GM12878 (cell line): ENCODE measurements at regions not wholly inside any gene's neighbourhood (a gene's known extent, or its start where the extent isn't known, plus 50 kb on each side); places are given as distances from the start of the nearest gene placed in this dataset.

Experiments
- ATAC-seq: fragments of 200-7000 bp; cut with Tn5 transposase; 3 replicates; pipeline ENCODE4 v1.9.1; 2020; ENCODE audit warnings: mild to moderate bottlenecking, moderate library complexity
- BruUV-seq: library from RNA; stranded (reverse); fragments of 400-500 nt; replicated peaks from 2 replicates; lab custom pipeline; 2021; lab: Mats Ljungman, UMichigan
- CTCF ChIA-PET: fragments of 300-600 bp; sonication (Branson Sonifier 250); formaldehyde crosslinking; extraction: SDS; loops from one replicate; lab custom pipeline; 2021; ENCODE audit warnings: inconsistent platforms; lab: Yijun Ruan, JAX
- POLR2A ChIA-PET: fragments of 350-600 bp; formaldehyde crosslinking; extraction: SDS; loops from one replicate; lab custom pipeline; 2021; ENCODE audit warnings: inconsistent platforms; lab: Charles Lee
- RAD21 ChIA-PET: fragments of 300-600 bp; sonication (Branson Sonifier 250); formaldehyde crosslinking; loops from one replicate; lab custom pipeline; 2023; ENCODE audit warnings: antibody characterized with exemption; ENCODE audit not compliant: unreplicated experiment; lab: Charles Lee
- SMC1A ChIA-PET: fragments of 300-600 bp; sonication (Branson Sonifier 250); formaldehyde crosslinking; loops from one replicate; lab custom pipeline; 2023; ENCODE audit not compliant: unreplicated experiment, uncharacterized antibody; lab: Charles Lee
- DNase-seq: peaks from one replicate; pipeline ENCODE4 v3.0.0-alpha.2; 2011; ENCODE audit warnings: low read depth, low spot score
- FAIRE-seq: peaks from 3 replicates; lab custom pipeline; 2011; peaks lifted over from hg19 to GRCh38; lab: Jason Lieb, UNC
- H2AFZ ChIP-seq: 2 replicates; pipeline ENCODE4 v1.6.0; 2011; ENCODE audit warnings: low read depth, low read length, control low read depth; ENCODE audit not compliant: control insufficient read depth
- H3K27ac ChIP-seq: 2 replicates; pipeline ENCODE4 v1.5.1; 2011; ENCODE audit warnings: control low read depth; ENCODE audit not compliant: control insufficient read depth, insufficient read depth
- H3K27me3 ChIP-seq, 2 experiments: replicated peaks in 1 of 2; 2 replicates each; pipeline versions ENCODE4 v1.6.0 to v1.6.1; 2011; ENCODE audit warnings: low read length in 1 of 2; ENCODE audit not compliant: control insufficient read depth in 2 of 2, insufficient read depth in 2 of 2
- H3K36me3 ChIP-seq, 2 experiments: 2 replicates each; pipeline ENCODE4 v1.5.1; 2011; ENCODE audit warnings: low read length in 1 of 2; ENCODE audit not compliant: control insufficient read depth in 2 of 2, insufficient read depth in 2 of 2
- H3K4me1 ChIP-seq: 2 replicates; pipeline ENCODE4 v1.6.1; 2011; ENCODE audit warnings: mild to moderate bottlenecking, low read length, moderate library complexity, mixed read lengths; ENCODE audit not compliant: control insufficient read depth, insufficient read depth
- H3K4me2 ChIP-seq: 2 replicates; pipeline ENCODE4 v1.6.0; 2011; ENCODE audit warnings: control low read depth; ENCODE audit not compliant: control insufficient read depth, insufficient read depth
- H3K4me3 ChIP-seq: fragments of 200-600 bp; sonication (generic); 2 replicates; pipeline ENCODE4 v1.5.1; 2016
- H3K79me2 ChIP-seq: 2 replicates; pipeline ENCODE4 v1.6.0; 2011; ENCODE audit warnings: low read length; ENCODE audit not compliant: control insufficient read depth, insufficient read depth
- H3K9ac ChIP-seq: 2 replicates; pipeline ENCODE4 v1.8.0; 2011; ENCODE audit warnings: low read length, control low read depth, mixed read lengths; ENCODE audit not compliant: control insufficient read depth, insufficient read depth
- H3K9me3 ChIP-seq: replicated peaks from 3 replicates; pipeline ENCODE4 v1.5.1; 2011; ENCODE audit warnings: mild to moderate bottlenecking, low read length; ENCODE audit not compliant: control insufficient read depth, insufficient read depth
- H4K20me1 ChIP-seq: 2 replicates; pipeline ENCODE4 v1.6.0; 2011; ENCODE audit not compliant: control insufficient read depth, insufficient read depth
- FOS ChIP-seq: IDR thresholded peaks from 3 replicates; pipeline ENCODE4 v1.6.1; 2011; ENCODE audit warnings: borderline replicate concordance; ENCODE audit not compliant: insufficient read length; ENCODE audit errors: extremely low read depth
- FOXK2 ChIP-seq: fragments of 450-650 bp; IDR thresholded peaks from 2 replicates; pipeline ENCODE4 v1.6.1; 2017; ENCODE audit warnings: mild to moderate bottlenecking, moderate library complexity
- KLF5 ChIP-seq: fragments of 450-650 bp; IDR thresholded peaks from 2 replicates; pipeline ENCODE4 v1.6.1; 2014; ENCODE audit warnings: mild to moderate bottlenecking; ENCODE audit not compliant: partially characterized antibody
- RFX5 ChIP-seq: IDR thresholded peaks from 2 replicates; pipeline ENCODE4 v1.6.1; 2011; ENCODE audit warnings: low read depth, low read length, improper control_type of control experiment
- SIN3A ChIP-seq: IDR thresholded peaks from 2 replicates; pipeline ENCODE4 v1.6.1; 2012; ENCODE audit warnings: low read depth, low read length, improper control_type of control experiment
- SREBF1 ChIP-seq: IDR thresholded peaks from 2 replicates; pipeline ENCODE4 v1.6.1; 2012; ENCODE audit warnings: mild to moderate bottlenecking, low read length
- in situ Hi-C: fragments of 300-500 bp; cut with MboI; formaldehyde crosslinking; loops from 9 replicates; pipeline ENCODE4 v1.14.3; 2018; ENCODE audit warnings: mixed read lengths
- intact Hi-C: fragments of 100-400 bp; cut with micrococcal nuclease; formaldehyde crosslinking; loops from one replicate; pipeline ENCODE4 v1.14.2; 2022; ENCODE audit not compliant: unreplicated experiment
- TF ChIP-seq, protein P1 (sequence below): fragments of 450-650 bp; formaldehyde crosslinking; IDR thresholded peaks from 2 replicates; pipeline ENCODE4 v1.4.0; 2020; ENCODE audit warnings: mild to moderate bottlenecking, moderate library complexity
- TF ChIP-seq, protein P2 (sequence below): fragments of 450-650 bp; IDR thresholded peaks from 2 replicates; pipeline ENCODE4 v1.6.1; 2017; ENCODE audit warnings: borderline replicate concordance
- TF ChIP-seq, protein P3 (sequence below), 3 experiments: IDR thresholded peaks in 2 of 3; conservative IDR thresholded peaks in 1 of 3; 2 replicates each; pipeline ENCODE4 v1.5.1; 2011; ENCODE audit warnings: low read depth in 3 of 3, low read length in 3 of 3, mild to moderate bottlenecking in 3 of 3, control low read depth in 2 of 3, moderate library complexity in 2 of 3, inconsistent platforms in 1 of 3, mixed read lengths in 1 of 3; ENCODE audit not compliant: control insufficient read depth in 2 of 3, insufficient read depth in 1 of 3; ENCODE audit errors: extremely low read depth in 1 of 3
- TF ChIP-seq, protein P4 (sequence below): fragments of 450-650 bp; formaldehyde crosslinking; IDR thresholded peaks from 2 replicates; pipeline ENCODE4 v1.5.0; 2022; ENCODE audit warnings: mild to moderate bottlenecking, missing genetic modification characterization

DNA sequence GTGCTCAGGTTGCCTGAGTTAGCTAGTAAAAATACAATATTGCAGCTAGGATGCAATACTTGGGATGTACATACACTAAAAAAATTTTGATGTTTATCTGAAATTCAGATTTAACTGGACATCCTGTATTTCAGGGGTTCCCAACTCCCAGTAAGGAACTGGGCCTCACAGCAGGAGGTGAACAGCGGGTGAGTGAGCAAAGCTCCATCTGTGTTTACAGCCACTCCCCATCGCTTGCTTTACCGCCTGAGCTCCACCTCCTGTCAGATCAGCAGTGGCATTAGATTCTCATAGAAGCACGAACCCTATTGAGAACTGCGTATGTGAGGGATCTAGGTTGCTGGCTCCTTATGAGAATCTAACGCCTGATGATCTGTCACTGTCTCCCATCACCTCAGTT is 285.1 kb upstream of the PROK2 start (continued):
- no peak for TF ChIP-seq SIN3A
- TF ChIP-seq, protein P1, sequence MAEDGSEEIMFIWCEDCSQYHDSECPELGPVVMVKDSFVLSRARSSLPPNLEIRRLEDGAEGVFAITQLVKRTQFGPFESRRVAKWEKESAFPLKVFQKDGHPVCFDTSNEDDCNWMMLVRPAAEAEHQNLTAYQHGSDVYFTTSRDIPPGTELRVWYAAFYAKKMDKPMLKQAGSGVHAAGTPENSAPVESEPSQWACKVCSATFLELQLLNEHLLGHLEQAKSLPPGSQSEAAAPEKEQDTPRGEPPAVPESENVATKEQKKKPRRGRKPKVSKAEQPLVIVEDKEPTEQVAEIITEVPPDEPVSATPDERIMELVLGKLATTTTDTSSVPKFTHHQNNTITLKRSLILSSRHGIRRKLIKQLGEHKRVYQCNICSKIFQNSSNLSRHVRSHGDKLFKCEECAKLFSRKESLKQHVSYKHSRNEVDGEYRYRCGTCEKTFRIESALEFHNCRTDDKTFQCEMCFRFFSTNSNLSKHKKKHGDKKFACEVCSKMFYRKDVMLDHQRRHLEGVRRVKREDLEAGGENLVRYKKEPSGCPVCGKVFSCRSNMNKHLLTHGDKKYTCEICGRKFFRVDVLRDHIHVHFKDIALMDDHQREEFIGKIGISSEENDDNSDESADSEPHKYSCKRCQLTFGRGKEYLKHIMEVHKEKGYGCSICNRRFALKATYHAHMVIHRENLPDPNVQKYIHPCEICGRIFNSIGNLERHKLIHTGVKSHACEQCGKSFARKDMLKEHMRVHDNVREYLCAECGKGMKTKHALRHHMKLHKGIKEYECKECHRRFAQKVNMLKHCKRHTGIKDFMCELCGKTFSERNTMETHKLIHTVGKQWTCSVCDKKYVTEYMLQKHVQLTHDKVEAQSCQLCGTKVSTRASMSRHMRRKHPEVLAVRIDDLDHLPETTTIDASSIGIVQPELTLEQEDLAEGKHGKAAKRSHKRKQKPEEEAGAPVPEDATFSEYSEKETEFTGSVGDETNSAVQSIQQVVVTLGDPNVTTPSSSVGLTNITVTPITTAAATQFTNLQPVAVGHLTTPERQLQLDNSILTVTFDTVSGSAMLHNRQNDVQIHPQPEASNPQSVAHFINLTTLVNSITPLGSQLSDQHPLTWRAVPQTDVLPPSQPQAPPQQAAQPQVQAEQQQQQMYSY (CRISPR knock-in tag), result no peak
- TF ChIP-seq, protein P2, sequence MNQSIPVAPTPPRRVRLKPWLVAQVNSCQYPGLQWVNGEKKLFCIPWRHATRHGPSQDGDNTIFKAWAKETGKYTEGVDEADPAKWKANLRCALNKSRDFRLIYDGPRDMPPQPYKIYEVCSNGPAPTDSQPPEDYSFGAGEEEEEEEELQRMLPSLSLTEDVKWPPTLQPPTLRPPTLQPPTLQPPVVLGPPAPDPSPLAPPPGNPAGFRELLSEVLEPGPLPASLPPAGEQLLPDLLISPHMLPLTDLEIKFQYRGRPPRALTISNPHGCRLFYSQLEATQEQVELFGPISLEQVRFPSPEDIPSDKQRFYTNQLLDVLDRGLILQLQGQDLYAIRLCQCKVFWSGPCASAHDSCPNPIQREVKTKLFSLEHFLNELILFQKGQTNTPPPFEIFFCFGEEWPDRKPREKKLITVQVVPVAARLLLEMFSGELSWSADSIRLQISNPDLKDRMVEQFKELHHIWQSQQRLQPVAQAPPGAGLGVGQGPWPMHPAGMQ, result no peak

DNA sequence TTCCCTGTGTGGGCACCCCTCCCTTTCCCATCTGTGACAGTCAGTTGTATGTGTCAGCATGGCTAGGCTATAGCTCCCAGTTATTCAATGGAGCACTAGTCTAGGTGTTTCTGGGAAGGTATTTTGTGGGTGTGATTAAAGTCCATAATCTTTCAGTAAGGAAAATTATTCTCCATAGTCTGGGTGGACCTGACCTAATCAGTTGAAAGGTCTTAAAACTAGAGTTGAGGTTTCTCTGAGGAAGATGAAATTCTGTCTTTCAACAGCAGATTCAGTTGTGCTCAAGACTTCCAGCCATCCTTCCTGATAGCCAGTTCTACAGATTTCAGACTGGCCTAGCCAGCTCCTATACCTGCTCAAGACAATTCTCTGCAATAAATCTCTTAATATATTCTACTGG is 284.6 kb upstream of the PROK2 start:
- ChIA-PET RAD21 (interaction anchor here (1.4 kb wide), 1 partner anchor 9 kb away, joined by 4 read pairs; no protein-coding TSS in a partner anchor), SMC1A (interaction anchor here (0.6 to 1.5 kb wide), 4 partner anchors 9 to 336 kb away, joined by 3 to 5 read pairs (median 4); no protein-coding TSS in a partner anchor), CTCF (interaction anchor here (1.4 kb wide), 1 partner anchor 114 kb away, joined by 3 read pairs; no protein-coding TSS in a partner anchor), POLR2A (interaction anchor here (1.0 kb wide), 1 partner anchor 84 kb away, joined by 3 read pairs; no protein-coding TSS in a partner anchor)
- Histone ChIP-seq H3K9ac (no peak overlapping the region), H3K27me3 (no peaks in the 10 kb centered on the region), H3K9me3 (no peaks in the 10 kb centered on the region; the same call in 2 of the 3 replicates), H3K4me1 (no peaks in the 10 kb centered on the region), H3K36me3 (no peaks in the 10 kb centered on the region), H3K4me2 (no peak overlapping the region), H2AFZ (no peak overlapping the region), H3K4me3 (no peak overlapping the region), H4K20me1 (no peaks in the 10 kb centered on the region), H3K27ac (no peak overlapping the region), H3K79me2 (no peaks in the 10 kb centered on the region)
- in situ Hi-C loops (no loop called here), intact Hi-C loops (no loop called here)
- ATAC-seq, result no peak
- no TSS peak for BruUV-seq
- DNase-seq, result no peak
- FAIRE-seq, result no peak
- TF ChIP-seq KLF5, result no peak
- TF ChIP-seq SREBF1, result no peak
- no peak for TF ChIP-seq FOXK2
- no peak for TF ChIP-seq RFX5
- no peak for TF ChIP-seq FOS
- TF ChIP-seq, protein P3, sequence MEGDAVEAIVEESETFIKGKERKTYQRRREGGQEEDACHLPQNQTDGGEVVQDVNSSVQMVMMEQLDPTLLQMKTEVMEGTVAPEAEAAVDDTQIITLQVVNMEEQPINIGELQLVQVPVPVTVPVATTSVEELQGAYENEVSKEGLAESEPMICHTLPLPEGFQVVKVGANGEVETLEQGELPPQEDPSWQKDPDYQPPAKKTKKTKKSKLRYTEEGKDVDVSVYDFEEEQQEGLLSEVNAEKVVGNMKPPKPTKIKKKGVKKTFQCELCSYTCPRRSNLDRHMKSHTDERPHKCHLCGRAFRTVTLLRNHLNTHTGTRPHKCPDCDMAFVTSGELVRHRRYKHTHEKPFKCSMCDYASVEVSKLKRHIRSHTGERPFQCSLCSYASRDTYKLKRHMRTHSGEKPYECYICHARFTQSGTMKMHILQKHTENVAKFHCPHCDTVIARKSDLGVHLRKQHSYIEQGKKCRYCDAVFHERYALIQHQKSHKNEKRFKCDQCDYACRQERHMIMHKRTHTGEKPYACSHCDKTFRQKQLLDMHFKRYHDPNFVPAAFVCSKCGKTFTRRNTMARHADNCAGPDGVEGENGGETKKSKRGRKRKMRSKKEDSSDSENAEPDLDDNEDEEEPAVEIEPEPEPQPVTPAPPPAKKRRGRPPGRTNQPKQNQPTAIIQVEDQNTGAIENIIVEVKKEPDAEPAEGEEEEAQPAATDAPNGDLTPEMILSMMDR (IDR thresholded peaks at IDR 0.05 in 2 of 3, conservative IDR thresholded peaks at IDR 0.05 in 1 of 3; ENCODE audit: control insufficient read depth in 2 of 3, extremely low read depth in 1 of 3, insufficient read depth in 1 of 3, low read depth in 3 of 3, low read length in 3 of 3), result no peak
- TF ChIP-seq, protein P4, sequence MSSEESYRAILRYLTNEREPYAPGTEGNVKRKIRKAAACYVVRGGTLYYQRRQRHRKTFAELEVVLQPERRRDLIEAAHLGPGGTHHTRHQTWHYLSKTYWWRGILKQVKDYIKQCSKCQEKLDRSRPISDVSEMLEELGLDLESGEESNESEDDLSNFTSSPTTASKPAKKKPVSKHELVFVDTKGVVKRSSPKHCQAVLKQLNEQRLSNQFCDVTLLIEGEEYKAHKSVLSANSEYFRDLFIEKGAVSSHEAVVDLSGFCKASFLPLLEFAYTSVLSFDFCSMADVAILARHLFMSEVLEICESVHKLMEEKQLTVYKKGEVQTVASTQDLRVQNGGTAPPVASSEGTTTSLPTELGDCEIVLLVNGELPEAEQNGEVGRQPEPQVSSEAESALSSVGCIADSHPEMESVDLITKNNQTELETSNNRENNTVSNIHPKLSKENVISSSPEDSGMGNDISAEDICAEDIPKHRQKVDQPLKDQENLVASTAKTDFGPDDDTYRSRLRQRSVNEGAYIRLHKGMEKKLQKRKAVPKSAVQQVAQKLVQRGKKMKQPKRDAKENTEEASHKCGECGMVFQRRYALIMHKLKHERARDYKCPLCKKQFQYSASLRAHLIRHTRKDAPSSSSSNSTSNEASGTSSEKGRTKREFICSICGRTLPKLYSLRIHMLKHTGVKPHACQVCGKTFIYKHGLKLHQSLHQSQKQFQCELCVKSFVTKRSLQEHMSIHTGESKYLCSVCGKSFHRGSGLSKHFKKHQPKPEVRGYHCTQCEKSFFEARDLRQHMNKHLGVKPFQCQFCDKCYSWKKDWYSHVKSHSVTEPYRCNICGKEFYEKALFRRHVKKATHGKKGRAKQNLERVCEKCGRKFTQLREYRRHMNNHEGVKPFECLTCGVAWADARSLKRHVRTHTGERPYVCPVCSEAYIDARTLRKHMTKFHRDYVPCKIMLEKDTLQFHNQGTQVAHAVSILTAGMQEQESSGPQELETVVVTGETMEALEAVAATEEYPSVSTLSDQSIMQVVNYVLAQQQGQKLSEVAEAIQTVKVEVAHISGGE (CRISPR knock-in tag), result no peak
